Esophagus squamous epithelium (tissue), 4 donors: ENCODE measurements at regions not wholly inside any gene's neighbourhood (a gene's known extent, or its start where the extent isn't known, plus 50 kb on each side); places are given as distances from the start of the nearest gene placed in this dataset.
"Not testable (repeated sequence)": the region's sequence is repeated elsewhere in the genome, so short reads cannot be mapped to it uniquely, and the experiment has no call there.

Experiments used
- POLR2A ChIP-seq, 4 donors: fragments of 450-650 bp; IDR thresholded peaks; one replicate each; pipeline ENCODE4 v1.6.1; 2017; ENCODE audit warnings: antibody characterized with exemption in 4 of 4, mild to moderate bottlenecking in 4 of 4, moderate library complexity in 3 of 4
- TF ChIP-seq, protein P1 (sequence below), 6 experiments: fragments of 450-650 bp in 4 of 6; fragments of 200-600 bp in 2 of 6; sonication (generic) in 2 of 6; IDR thresholded peaks; one replicate each; pipeline ENCODE4 v1.5.1; 2016 to 2019; ENCODE audit warnings: antibody characterized with exemption in 6 of 6, mild to moderate bottlenecking in 4 of 6, moderate library complexity in 4 of 6

DNA sequence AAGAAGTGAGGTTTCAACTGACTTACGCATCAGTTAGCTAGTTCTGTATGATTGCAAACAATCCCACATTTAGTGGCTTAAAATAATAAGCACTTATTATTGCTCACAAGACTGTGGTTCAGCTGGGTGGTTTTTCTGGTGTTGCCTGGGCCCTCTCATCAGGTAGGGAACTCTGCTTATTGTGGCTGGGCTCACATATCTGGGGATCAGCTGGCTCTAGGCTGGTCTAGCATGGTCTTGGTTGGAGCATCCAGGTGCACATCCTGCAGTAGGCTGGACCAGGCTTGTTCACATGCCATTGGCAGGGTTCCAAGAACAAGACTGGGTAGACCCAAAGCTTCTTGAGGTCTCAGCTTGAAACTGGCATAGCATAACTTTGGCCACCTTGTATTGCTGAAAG, 317.4 kb upstream of the NOTCH2NLA start:
- TF ChIP-seq, protein P1, sequence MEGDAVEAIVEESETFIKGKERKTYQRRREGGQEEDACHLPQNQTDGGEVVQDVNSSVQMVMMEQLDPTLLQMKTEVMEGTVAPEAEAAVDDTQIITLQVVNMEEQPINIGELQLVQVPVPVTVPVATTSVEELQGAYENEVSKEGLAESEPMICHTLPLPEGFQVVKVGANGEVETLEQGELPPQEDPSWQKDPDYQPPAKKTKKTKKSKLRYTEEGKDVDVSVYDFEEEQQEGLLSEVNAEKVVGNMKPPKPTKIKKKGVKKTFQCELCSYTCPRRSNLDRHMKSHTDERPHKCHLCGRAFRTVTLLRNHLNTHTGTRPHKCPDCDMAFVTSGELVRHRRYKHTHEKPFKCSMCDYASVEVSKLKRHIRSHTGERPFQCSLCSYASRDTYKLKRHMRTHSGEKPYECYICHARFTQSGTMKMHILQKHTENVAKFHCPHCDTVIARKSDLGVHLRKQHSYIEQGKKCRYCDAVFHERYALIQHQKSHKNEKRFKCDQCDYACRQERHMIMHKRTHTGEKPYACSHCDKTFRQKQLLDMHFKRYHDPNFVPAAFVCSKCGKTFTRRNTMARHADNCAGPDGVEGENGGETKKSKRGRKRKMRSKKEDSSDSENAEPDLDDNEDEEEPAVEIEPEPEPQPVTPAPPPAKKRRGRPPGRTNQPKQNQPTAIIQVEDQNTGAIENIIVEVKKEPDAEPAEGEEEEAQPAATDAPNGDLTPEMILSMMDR (IDR thresholded peaks at IDR 0.05), result not testable (repeated sequence)
- TF ChIP-seq POLR2A (IDR thresholded peaks at IDR 0.05), result not testable (repeated sequence)
